K562 (cell line): ENCODE measurements at regions not wholly inside any gene's neighbourhood (a gene's known extent, or its start where the extent isn't known, plus 50 kb on each side); places are given as distances from the start of the nearest gene placed in this dataset.

Experiments used
- ATAC-seq: fragments of 200-7000 bp; cut with Tn5 transposase; 3 replicates; pipeline ENCODE4 v1.9.1; 2020; ENCODE audit warnings: moderate library complexity
- BruUV-seq: library from RNA; stranded (reverse); fragments of 400-500 nt; replicated peaks from 2 replicates; lab custom pipeline; 2021; lab: Mats Ljungman, UMichigan
- CTCF ChIA-PET: fragments of 300-600 bp; formaldehyde crosslinking; extraction: SDS; loops from one replicate; lab custom pipeline; 2021; ENCODE audit warnings: low intra/inter-chr PET ratio; lab: Yijun Ruan, JAX
- POLR2A ChIA-PET: fragments of 300-600, 350-650 bp; sonication (Branson Sonifier 250); formaldehyde crosslinking; extraction: SDS; loops from one replicate; lab custom pipeline; 2021; ENCODE audit warnings: antibody characterized with exemption, inconsistent platforms; lab: Yijun Ruan, JAX
- DNase-seq, 4 experiments: peaks; one replicate each; pipeline versions ENCODE4 v3.0.0 to v3.0.0-alpha.2; 2011 to 2018; ENCODE audit warnings: low spot score in 3 of 4, mixed read lengths in 3 of 4; ENCODE audit errors: extremely low read depth in 1 of 4
- FAIRE-seq: peaks from 2 replicates; lab custom pipeline; 2011; peaks lifted over from hg19 to GRCh38; lab: Jason Lieb, UNC
- H2AFZ ChIP-seq: 2 replicates; pipeline ENCODE4 v1.6.0; 2011; ENCODE audit warnings: low read depth, low read length, control low read depth, inconsistent platforms
- H3K27ac ChIP-seq: fragments of 200-600 bp; 3 replicates; pipeline ENCODE4 v1.8.0; 2011; ENCODE audit warnings: low read depth, mild to moderate bottlenecking, control low read depth, inconsistent platforms, low read length, moderate library complexity, mixed read lengths; ENCODE audit errors: extremely low read depth
- H3K27me3 ChIP-seq, 2 experiments: fragments of 300-600 bp in 1 of 2; 2 replicates in 1 of 2; 3 replicates in 1 of 2; pipeline versions ENCODE4 v1.6.0 to v1.8.0; 2011; ENCODE audit warnings: inconsistent platforms in 2 of 2, low read length in 2 of 2, mild to moderate bottlenecking in 1 of 2, mixed read lengths in 1 of 2, moderate library complexity in 1 of 2; ENCODE audit not compliant: control insufficient read depth in 2 of 2, insufficient read depth in 2 of 2
- H3K36me3 ChIP-seq: fragments of 300-600 bp; 3 replicates; pipeline ENCODE4 v1.8.0; 2011; ENCODE audit warnings: mild to moderate bottlenecking, low read length, inconsistent platforms; ENCODE audit not compliant: control insufficient read depth, insufficient read depth
- H3K4me1 ChIP-seq, 2 experiments: fragments of 200-600 bp in 1 of 2; replicated peaks in 1 of 2; 2 replicates in 1 of 2; 3 replicates in 1 of 2; pipeline versions ENCODE4 v1.5.1 to v1.8.0; 2011; ENCODE audit warnings: inconsistent platforms in 2 of 2, low read length in 2 of 2, mild to moderate bottlenecking in 1 of 2, mixed read lengths in 1 of 2, moderate library complexity in 1 of 2; ENCODE audit not compliant: control insufficient read depth in 2 of 2, insufficient read depth in 2 of 2
- H3K4me2 ChIP-seq: 2 replicates; pipeline ENCODE4 v1.6.1; 2011; ENCODE audit warnings: low read length, control low read depth, inconsistent platforms, mixed read lengths; ENCODE audit not compliant: insufficient read depth
- H3K4me3 ChIP-seq: fragments of 200-600 bp; sonication (generic), shearing (Covaris generic); 2 replicates; pipeline ENCODE4 v1.5.1; 2016; ENCODE audit warnings: control low read depth, inconsistent platforms
- H3K79me2 ChIP-seq: fragments of 200-600 bp; 3 replicates; pipeline ENCODE4 v1.8.0; 2011; ENCODE audit warnings: low read length, inconsistent platforms; ENCODE audit not compliant: control insufficient read depth, insufficient read depth
- H3K9ac ChIP-seq, 2 experiments: 2 replicates each; pipeline versions ENCODE4 v1.6.0 to v1.6.1; 2011; ENCODE audit warnings: low read depth in 2 of 2, low read length in 2 of 2, control low read depth in 1 of 2, inconsistent platforms in 1 of 2, mild to moderate bottlenecking in 1 of 2, mixed read lengths in 1 of 2; ENCODE audit not compliant: insufficient read depth in 1 of 2
- H3K9me1 ChIP-seq: one replicate; pipeline ENCODE4 v1.6.0; 2011; ENCODE audit warnings: inconsistent platforms, mild to moderate bottlenecking, low read length, moderate library complexity; ENCODE audit not compliant: control insufficient read depth, insufficient read depth
- H3K9me3 ChIP-seq: replicated peaks from 2 replicates; pipeline ENCODE4 v1.5.1; 2011; ENCODE audit warnings: low read depth, low read length, inconsistent platforms; ENCODE audit not compliant: control insufficient read depth, insufficient read depth
- H4K20me1 ChIP-seq: replicated peaks from 2 replicates; pipeline ENCODE4 v1.6.1; 2011; ENCODE audit warnings: low read length, inconsistent platforms, mixed read lengths; ENCODE audit not compliant: control insufficient read depth, insufficient read depth
- CBX1 ChIP-seq: sonication (generic); IDR thresholded peaks from 2 replicates; pipeline ENCODE4 v1.6.1; 2016; ENCODE audit warnings: antibody characterized with exemption, low read depth, mild to moderate bottlenecking
- KAT2B ChIP-seq: IDR thresholded peaks from one replicate; pipeline ENCODE4 v1.6.1; 2012; ENCODE audit warnings: low read depth, mild to moderate bottlenecking, control low read depth, inconsistent platforms, low read length, moderate library complexity
- MAFG ChIP-seq: fragments of 450-650 bp; conservative IDR thresholded peaks from 2 replicates; pipeline ENCODE4 v1.6.1; 2016; ENCODE audit warnings: missing genetic modification characterization, missing compliant biosample characterization
- NKRF ChIP-seq: fragments of 450-650 bp; IDR thresholded peaks from 2 replicates; pipeline ENCODE4 v1.6.1; 2016; ENCODE audit warnings: borderline replicate concordance
- PHB ChIP-seq: fragments of 250-450 bp; sonication (Bioruptor Pico); IDR thresholded peaks from 2 replicates; pipeline ENCODE4 v1.5.0; 2021
- SAFB ChIP-seq: fragments of 200-400 bp; formaldehyde crosslinking; IDR thresholded peaks from 2 replicates; pipeline ENCODE4 v1.6.1; 2017; ENCODE audit warnings: low read depth, low read length, borderline replicate concordance
- ZNF263 ChIP-seq: sonication (generic); formaldehyde crosslinking; IDR thresholded peaks from 2 replicates; pipeline ENCODE4 v1.8.0; 2022; ENCODE audit warnings: mild to moderate bottlenecking, missing genetic modification reagents, borderline replicate concordance
- WGBS: fragments of 100-300 bp; shearing (Covaris generic); methylation state at CpG from one replicate; pipeline ENCODE4 v1.1.6; 2016; ENCODE audit warnings: low coverage, mixed read lengths; ENCODE audit not compliant: insufficient coverage; ENCODE audit errors: missing lambda C conversion rate; 5-methylcytosine and 5-hydroxymethylcytosine counted together
- in situ Hi-C: fragments of 300-500 bp; cut with MboI; formaldehyde crosslinking; loops from 4 replicates; pipeline ENCODE4 v1.15.0; 2018; ENCODE audit warnings: inconsistent platforms, mixed read lengths
- intact Hi-C: fragments of 100-400 bp; cut with micrococcal nuclease; formaldehyde crosslinking; loops from 2 replicates; pipeline ENCODE4 v1.14.2; 2022

DNA sequence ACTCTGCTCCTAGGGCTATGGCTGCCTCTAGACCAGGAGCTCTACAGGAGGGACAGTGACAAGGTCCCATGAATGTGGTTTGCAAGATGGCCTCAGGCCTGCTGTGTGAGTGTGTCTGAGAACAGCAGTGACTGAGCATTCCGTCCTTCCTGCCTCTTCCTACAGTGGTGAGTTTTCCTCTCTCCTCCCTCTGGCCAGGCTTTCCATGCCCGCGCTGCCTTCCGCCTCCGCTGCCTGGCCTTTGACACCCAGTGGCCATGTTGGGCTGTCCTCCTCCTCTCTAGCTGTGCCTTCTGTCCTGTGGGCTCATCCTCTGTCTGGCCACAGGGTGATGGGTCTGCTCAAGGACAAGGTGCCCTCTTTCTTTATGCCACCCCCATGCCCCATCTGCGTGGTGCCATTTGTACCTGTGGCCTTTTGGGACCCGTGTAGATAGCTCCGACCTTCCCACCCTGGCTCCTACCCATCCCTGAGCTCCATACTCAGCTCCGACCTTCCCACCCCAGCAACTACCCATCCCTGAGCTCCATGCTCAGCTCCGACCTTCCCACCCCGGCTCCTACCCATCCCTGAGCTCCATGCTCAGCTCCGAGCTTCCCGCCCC is 970.4 kb downstream of the BRD1 start:
- Histone ChIP-seq H3K4me1 (no peaks in the 10 kb centered on the region), H3K36me3 (no peaks in the 10 kb centered on the region), H3K9me3 (no peaks in the 10 kb centered on the region), H3K27ac (no peak overlapping the region), H2AFZ (no peak overlapping the region), H3K9me1 (no peaks in the 10 kb centered on the region), H3K4me3 (no peak overlapping the region), H3K4me2 (no peak overlapping the region), H3K79me2 (no peaks in the 10 kb centered on the region), H3K27me3 (no peaks in the 10 kb centered on the region; a peak in 1 of 5 replicates), H3K9ac (no peak overlapping the region), H4K20me1 (no peaks in the 10 kb centered on the region; the same call in 1 of the 2 replicates)
- FAIRE-seq (no peak), DNase-seq (no peak), ATAC-seq (no peak)
- in situ Hi-C loops: no loop called here
- ChIA-PET CTCF (no interaction called here), POLR2A (interaction anchor here (1.9 kb wide), 1 partner anchor 10 kb away, joined by 5 read pairs; no protein-coding TSS in a partner anchor)
- 0% methylated on average over 2 of the region's 13 CpGs for WGBS
- BruUV-seq: no TSS peak
- intact Hi-C loops: no loop called here
- TF ChIP-seq MAFG (tag): no peak
- TF ChIP-seq ZNF263 (CRISPR knock-in tag): no peak
- TF ChIP-seq PHB: no peak
- TF ChIP-seq CBX1: no peak
- TF ChIP-seq SAFB: no peak
- TF ChIP-seq NKRF: no peak
- no peak for TF ChIP-seq KAT2B
